ENCODE measurements at regions not wholly inside any gene's neighbourhood (a gene's known extent, or its start where the extent isn't known, plus 50 kb on each side); places are given as distances from the start of the nearest gene placed in this dataset.
"Not testable (repeated sequence)": the region's sequence is repeated elsewhere in the genome, so short reads cannot be mapped to it uniquely, and the experiment has no call there.

- H3K4me3 ChIP-seq (replicated peaks; ENCODE audit: low read depth, low read length), result no peak overlapping the region
- peak; percentile 94 for DNase-seq (ENCODE audit: low read depth)
- TF ChIP-seq, protein P1, sequence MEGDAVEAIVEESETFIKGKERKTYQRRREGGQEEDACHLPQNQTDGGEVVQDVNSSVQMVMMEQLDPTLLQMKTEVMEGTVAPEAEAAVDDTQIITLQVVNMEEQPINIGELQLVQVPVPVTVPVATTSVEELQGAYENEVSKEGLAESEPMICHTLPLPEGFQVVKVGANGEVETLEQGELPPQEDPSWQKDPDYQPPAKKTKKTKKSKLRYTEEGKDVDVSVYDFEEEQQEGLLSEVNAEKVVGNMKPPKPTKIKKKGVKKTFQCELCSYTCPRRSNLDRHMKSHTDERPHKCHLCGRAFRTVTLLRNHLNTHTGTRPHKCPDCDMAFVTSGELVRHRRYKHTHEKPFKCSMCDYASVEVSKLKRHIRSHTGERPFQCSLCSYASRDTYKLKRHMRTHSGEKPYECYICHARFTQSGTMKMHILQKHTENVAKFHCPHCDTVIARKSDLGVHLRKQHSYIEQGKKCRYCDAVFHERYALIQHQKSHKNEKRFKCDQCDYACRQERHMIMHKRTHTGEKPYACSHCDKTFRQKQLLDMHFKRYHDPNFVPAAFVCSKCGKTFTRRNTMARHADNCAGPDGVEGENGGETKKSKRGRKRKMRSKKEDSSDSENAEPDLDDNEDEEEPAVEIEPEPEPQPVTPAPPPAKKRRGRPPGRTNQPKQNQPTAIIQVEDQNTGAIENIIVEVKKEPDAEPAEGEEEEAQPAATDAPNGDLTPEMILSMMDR (IDR thresholded peaks at IDR 0.05; ENCODE audit: low read length, missing control alignments), result no peak
These were observed 811.1 kb upstream of the LRATD1 start for GRCh38 chr2:13821255-13821880.

DNA sequence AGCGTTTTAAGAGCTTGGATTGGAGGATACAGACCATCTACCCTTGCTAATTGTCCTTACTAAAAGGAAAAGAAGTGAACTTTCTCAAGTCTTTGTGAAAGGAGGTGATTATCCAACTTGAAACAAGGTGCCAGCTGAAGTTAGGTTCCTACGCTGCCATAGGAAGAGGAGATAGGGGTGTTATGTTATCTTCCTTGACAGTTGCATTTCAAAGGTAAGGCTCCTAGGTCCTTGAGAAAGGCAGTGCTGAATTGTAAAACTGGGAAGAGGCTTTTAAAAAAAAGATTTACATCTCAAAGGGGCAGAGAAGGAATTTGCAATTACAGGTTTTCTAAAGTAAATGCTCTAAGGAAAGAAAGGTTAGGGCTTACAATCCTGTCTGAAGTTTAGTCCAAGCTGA lies 810.2 kb upstream of the LRATD1 start:
- no peak overlapping the region for H3K4me3 ChIP-seq (replicated peaks; ENCODE audit: low read depth, low read length)
- DNase-seq (ENCODE audit: low read depth), result no peak
- TF ChIP-seq, protein P1 (IDR thresholded peaks at IDR 0.05; ENCODE audit: low read length, missing control alignments), result no peak

DNA sequence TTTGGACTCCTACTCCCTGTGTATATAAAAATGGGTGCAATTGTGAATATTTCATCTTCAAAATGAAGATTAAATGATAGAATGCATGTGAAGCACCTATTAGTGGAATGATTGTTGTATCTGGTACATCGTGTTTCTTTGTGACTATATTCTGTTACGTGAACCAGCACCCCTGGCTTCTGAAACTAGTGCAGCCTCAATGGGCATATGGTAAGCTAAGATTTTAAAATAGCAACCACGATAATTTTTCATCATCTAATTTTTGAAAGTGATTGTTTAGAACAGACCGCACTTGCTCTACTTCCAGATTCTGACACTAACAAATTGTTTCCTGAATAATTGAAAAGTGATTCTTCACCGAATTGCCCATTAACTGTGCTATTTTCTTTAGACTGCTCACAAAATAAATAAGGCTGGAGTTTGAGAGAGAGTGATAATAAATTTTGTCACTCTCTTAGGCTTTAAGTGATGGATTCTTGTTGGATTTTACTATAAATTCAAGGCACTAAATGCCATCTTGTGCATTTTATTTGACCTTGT lies 806.1 kb upstream of the LRATD1 start:
- no peak for DNase-seq (ENCODE audit: low read depth)
- no peak overlapping the region for H3K4me3 ChIP-seq (replicated peaks; ENCODE audit: low read depth, low read length)
- TF ChIP-seq, protein P1 (IDR thresholded peaks at IDR 0.05; ENCODE audit: low read length, missing control alignments), result no peak

- no peak for DNase-seq (ENCODE audit: low read depth)
- no peak overlapping the region for H3K4me3 ChIP-seq (replicated peaks; ENCODE audit: low read depth, low read length)
- TF ChIP-seq, protein P1 (IDR thresholded peaks at IDR 0.05; ENCODE audit: low read length, missing control alignments), result no peak
These were observed 773.9 kb upstream of the LRATD1 start for GRCh38 chr2:13858626-13859025.

DNA sequence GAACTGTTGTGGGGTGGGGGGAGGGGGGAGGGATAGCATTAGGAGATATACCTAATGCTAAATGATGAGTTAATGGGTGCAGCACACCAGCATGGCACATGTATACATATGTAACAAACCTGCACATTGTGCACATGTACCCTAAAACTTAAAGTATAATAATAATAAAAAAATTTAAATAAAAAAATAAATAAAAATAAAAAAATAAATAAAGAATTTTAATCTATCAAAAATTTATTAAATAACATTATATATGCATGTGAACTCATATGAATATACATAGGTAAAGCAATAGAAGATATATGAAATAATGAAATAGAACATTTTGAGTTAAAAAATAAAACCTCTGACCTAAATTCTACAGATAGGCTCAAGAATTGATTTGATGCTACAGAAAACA lies 764.2 kb upstream of the LRATD1 start:
- not testable (repeated sequence) for DNase-seq (ENCODE audit: low read depth); H3K4me3 ChIP-seq (replicated peaks; ENCODE audit: low read depth, low read length)

- no peak overlapping the region for H3K4me3 ChIP-seq (replicated peaks; ENCODE audit: low read depth, low read length)
- TF ChIP-seq, protein P1 (IDR thresholded peaks at IDR 0.05; ENCODE audit: low read length, missing control alignments), result no peak
- DNase-seq (ENCODE audit: low read depth), result no peak
These were observed 756.0 kb upstream of the LRATD1 start for GRCh38 chr2:13876491-13877037.

GRCh38 chr2:13877571-13877970 lies 754.9 kb upstream of the LRATD1 start:
- TF ChIP-seq, protein P1 (IDR thresholded peaks at IDR 0.05; ENCODE audit: low read length, missing control alignments), result no peak
- DNase-seq (ENCODE audit: low read depth), result no peak
- no peak overlapping the region for H3K4me3 ChIP-seq (replicated peaks; ENCODE audit: low read depth, low read length)
